HG02884 (cell line): ENCODE measurements at regions not wholly inside any gene's neighbourhood (a gene's known extent, or its start where the extent isn't known, plus 50 kb on each side); places are given as distances from the start of the nearest gene placed in this dataset.

Source experiments
- ATAC-seq: cut with Tn5 transposase; IDR thresholded peaks from one replicate; pipeline ENCODE4 v1.9.1; 2021; ENCODE audit warnings: mild to moderate bottlenecking, moderate library complexity; ENCODE audit not compliant: unreplicated experiment

DNA sequence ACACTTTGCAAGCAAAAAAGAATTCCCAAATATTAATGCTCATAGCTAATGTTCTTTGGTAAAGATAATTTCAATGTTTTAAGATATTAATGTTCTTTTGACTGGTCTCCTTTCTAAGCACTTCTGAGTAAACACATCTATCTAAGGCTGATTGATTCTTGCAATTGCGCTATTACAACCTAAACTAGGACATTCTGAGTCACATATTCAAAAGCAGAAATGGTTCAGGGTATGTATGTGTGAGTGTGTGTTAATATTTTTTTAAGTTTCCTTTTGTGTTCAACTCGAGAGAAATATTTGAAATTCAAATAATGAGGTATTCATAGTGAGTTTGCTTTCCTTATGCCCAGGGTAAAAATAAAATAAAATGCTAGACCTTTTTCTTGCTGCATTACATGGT, 203.6 kb upstream of the GRIK3 start:
- no peak for ATAC-seq

DNA sequence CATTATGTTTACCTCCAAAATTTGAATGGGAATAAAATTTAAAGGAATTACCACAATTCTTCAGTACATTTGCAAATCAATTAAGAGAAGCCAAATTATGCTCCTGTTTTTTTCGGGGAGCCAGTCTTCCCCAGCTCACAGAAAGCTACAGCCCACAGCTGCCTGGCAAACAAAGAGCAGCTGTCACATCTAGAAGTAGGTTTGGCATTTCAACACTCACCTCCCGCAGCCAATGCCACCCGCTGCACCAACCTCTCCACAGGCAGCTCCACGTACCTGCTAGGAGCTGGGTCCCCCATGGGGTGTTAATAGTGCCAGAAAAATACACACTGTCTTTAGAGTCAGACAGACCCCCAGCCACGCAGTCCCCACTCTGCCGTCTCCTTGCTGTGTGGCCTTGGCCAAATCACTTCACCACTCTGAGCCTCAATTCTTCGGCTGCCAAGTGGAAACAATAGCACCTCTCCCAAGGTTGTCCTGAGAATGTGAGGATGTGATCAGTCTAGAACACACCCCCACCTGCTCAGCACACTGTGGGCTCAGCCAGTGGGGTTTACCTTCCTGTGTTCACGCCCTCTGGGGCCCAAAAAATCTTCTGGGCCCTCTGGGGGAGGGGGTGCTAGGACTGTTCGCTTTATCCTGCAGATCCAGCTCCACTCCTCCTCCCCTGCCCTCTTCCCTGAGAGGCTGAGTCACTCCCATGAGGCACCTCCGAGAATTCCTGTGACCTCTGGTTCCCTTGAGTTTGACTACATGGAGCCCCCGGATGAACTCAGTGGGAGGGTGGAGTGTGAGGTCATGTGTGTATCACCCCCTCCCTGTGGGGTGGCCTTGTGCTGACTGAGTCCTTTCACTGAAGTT, 204.3 kb upstream of the GRIK3 start:
- ATAC-seq, result no peak

DNA sequence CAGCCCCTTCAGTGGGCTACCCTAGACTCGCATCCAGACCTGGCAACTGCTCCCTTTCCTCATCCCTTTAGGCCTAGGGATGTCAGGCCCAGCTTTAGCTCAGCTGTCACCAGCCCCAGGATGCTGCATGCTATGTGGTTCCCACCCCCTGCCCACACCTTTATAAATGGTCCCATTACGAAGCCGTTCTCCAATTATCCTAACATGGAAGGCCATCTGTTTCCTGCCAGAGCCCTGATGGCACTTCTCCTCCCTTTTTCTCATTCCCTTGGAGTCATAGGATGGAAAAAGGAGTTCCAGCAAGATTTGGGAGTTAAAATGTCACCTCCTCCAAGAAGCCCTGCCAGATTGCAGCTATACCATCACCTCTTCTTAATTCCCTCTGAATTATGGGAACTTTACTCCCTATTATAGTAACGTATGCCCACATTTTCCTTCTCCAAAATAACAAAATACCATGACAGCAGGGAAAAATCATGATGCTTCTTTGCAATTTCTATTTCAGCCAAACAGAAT, 205.0 kb upstream of the GRIK3 start:
- no peak for ATAC-seq

DNA sequence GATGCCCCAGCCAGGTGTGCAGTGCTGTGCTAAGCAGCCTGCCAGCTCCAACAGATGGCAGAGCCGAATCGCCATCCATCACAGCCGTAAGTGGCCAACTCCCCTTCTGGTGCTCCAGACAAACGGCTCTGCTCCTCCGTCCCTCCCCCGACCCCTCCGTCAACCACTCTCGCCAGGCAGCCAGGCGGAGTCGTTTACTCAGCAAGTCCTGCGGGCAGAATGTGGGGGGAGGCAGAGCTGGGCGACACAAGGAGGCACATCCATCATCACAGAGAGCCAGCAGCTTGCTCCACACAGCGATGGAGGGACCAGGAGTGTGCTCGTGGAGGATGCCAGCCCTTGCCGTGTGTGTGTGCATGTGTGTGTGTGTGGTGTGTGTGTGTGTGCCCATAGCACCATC, 206.6 kb upstream of the GRIK3 start:
- ATAC-seq, result no peak

DNA sequence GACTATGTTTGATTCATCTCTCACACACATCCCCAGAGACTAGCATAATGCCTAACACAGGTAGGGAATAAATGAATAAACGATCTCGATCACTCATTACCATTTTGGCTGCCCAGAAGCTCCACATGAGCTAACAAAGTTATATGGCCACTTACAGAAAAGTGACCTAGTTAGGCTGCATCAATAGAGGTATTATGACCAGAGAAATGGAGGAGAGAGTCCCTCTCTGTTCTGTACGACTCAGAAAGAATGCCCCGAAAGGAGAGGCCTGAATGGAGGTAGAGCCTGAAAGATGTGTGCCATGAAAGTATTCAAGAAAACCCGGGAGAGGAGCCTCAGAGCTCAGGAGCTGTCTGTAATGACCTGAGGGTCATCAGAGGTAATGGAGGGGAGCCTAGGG, 208.2 kb upstream of the GRIK3 start:
- ATAC-seq, result no peak

DNA sequence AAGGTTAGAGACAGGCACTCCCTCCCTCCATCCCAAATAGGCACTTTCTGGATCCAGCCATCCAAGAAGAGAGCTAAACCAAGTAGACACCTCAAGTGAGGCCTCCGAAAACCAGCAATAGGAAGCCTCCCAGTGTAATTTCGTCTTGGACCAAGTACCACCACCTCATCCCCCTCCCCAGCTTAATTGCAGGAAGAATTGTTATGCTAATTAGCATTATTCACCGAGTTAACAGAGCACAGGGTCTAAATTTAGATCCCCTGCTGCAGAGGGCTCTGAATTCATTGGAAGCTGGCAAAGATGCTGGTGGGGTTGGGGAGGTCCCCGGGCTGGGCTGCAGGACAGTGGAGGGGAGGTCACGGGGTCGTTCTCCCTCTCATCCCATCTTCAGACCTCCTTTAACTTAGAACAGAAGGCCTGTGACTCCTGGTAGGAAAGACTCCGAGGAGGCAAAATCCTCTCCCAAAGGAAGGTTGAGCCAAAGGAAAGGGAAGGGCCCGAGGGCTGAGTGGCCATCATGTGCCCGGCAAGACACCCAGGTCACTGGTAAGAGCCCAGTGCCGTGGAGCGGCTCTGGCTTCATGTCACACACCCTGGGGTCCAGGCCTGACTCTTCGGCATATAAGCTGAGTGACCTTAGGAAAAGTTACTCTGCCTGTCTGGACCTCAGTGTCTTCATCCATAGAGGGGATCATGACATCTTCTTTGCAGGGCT, 209.2 kb upstream of the GRIK3 start:
- ATAC-seq, result no peak

DNA sequence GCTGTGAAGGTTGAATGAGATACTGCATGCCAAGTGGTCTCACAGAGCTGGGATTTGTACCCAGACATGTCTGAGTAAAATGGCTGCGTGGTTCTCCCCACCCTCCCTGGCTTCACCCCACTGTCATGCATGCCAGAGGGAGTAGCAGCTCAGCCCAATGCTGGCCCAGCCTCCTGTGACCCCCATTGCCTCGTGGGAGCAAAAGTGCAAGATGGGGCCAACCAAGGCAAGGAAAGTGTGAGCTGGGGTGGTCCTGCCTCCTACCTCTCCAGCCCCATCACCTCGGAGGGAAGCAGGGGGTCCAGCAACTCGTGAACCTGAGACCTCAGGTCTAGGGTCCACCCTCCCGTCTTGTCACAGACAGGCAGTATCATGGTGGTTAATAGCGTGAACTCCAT, 209.8 kb upstream of the GRIK3 start:
- no peak for ATAC-seq

DNA sequence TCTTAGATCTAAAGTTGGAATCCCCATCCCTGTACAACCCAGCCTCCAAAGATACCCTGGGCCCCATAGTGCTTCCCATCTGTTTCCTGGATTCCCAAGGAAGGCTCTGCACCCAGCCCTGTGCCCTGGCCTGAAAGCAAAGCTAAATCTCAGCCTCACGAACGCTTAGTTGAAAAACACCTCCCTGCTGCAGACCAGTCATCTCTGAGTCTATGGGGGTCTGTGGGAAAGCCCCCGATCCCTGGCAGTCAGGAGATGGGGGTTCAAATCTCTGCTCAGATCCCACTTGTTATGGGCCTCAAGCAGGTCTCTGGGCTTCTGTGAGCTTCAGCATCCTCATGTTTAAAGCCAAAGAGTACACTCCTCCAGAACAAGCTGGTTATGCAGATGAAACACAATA, 210.5 kb upstream of the GRIK3 start:
- ATAC-seq, result no peak

DNA sequence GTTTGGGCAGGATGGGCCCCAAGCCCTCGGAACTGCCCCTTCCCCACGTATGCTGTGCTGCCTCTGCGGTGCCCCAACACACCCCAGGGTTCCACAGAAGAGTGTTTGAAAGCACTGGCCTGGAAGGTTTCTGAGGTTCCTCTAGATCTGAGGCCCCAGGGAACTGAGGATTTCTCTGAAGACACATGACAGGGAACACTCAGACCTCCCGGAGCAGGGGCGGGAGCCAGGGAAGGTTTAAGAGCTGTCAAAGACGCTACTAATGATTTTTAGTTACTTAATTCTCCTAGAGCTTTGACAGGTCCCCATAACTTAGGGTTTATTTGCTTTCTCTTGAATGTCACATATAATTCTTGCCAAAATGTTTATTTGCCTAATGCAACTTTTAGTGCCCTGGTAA, 212.3 kb upstream of the GRIK3 start:
- ATAC-seq, result no peak

DNA sequence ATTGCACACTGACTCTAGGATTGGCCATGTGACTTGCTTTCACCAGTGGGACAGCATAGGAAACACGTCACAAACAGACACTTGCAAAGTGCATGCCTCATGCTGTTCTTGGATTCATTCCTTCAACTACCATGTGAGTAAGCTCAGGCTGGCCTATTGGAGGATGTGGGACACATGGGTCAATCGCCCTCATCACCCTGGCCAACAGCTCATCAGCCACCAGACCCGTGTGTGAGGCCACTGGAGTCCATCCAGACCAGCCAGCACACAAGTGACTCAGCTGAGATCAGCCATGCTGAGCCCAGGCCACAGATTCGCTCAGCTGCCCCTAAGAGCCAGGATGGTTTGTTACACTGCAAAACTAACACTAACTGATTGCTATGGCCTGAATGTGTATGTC, 216.1 kb upstream of the GRIK3 start:
- no peak for ATAC-seq

DNA sequence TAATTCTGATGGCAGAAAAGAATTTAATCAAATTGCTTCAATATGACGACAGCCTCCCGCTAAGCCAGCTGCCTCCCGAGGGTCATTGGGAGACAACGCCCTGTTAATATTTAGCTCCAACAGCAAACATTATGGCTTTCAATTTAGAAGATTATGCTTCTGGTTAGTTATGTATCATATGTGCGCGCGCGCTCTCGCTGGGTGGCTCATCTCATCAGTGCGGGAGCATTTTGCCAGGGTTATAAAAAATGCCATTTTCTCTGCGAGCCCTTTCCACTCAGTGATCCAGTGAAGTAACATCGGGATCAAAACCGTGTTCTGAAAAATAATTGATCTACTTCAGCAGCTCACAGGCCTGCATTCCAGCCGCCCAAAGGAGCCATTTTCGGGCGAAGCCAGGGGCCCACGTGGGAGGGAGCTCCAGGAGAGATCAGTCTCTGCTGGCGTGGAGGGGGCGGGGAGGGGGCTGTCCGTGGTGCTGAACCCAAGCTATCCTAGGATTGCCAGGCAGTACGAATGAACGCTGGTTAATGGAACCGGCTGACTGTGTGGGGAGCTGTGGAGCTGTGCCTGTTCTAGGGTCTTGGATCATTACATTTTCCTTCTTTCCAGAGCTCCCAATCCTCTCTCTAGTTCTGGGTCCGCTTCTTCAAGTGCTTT, 219.1 kb upstream of the ZC3H12A start:
- ATAC-seq, result no peak

DNA sequence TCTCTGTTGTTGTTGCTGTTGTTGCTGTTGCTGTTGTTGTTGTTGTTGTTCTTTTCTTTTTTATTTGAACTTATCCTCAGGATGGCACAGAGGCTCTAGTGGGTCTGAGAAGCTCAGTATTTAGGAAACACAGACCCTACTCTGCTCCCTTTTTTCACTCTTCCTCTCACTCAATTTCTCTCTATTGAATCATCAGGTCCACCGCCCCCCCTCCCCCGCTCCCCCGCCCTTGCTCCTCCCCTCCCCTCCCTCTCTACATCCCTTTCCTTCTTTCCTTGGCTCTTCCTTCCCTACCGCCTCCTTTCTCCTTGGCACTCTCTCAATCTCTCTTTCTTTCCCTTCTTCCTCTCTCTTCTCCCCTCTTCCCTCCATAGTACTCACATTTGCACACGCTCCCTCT, 218.5 kb upstream of the ZC3H12A start:
- no peak for ATAC-seq

DNA sequence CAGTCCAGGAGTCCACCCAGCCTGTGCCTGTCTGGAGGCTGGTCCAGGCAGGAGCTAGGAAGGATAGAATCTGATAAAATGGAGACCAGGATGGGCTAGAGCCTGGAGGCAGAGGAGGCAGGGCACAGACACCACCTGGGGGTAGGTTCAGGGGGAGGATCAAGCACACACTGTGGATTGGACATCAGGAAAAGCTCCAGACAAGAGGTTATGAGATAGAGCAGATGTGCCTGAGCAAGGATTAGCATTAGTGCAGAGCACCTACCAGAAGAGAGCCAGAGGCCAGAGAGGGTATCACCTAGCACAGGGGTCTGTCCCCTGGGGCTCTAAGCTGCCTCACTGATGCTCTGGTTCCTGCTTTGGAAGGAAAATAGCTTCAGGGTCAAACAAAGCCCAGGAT, 216.7 kb upstream of the ZC3H12A start:
- ATAC-seq, result no peak

DNA sequence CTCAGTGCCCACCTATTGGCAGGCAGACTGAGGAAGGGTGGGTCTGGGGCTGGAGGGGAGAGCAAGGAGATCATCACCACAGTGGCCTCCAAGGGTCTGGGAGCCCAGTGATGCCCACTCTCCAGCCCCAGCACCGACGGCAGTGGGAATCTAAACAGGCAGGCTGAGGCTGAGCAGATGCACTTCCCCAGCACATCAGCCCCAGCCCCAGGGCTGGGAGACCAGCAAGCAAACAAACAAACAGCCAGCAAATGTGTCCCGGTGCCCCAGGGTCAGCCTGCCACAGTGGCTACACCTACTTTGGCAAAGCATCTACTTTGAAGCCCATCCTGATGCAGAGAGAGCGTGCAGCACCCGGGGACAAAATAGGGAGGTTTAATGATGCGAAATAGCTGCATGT, 216.3 kb upstream of the ZC3H12A start:
- ATAC-seq, result no peak

DNA sequence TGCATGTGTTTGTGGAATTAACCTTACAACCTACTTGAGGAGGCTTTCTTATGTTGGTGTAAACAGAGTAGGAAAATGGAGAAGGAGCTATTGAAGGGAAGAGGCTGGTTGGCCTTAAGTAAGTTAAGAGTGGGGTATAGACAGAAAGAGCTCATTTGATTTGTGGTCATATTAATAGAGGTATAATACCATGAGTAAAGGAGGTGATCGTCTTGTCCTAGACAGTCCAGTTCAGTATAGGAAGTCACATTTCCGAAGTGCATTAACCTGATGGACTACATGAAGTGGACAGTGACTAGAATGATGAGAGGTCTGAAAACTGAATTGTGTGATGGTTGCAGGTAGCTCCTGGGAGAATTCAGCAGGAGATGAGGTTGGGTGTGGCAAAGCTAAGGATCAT, 215.4 kb upstream of the ZC3H12A start:
- no peak for ATAC-seq

DNA sequence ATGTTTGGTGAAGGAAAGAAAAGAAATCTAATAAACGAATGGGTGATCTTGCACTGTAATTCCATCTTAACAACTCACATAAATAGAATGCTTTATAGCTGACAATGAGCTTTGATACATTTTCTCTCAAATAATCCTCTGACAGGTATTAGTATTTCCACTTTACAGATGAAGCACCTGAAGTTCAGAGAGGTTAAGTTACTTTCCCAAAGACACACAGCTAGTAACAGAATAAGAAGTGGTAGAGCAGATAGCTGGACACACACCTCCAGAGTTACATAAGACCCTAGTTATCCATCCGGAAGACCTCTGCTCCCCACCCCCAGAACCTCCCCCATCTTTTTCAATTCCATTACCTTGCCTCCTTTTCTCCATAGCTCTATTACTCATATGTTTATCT, 213.3 kb upstream of the ZC3H12A start:
- ATAC-seq, result no peak

DNA sequence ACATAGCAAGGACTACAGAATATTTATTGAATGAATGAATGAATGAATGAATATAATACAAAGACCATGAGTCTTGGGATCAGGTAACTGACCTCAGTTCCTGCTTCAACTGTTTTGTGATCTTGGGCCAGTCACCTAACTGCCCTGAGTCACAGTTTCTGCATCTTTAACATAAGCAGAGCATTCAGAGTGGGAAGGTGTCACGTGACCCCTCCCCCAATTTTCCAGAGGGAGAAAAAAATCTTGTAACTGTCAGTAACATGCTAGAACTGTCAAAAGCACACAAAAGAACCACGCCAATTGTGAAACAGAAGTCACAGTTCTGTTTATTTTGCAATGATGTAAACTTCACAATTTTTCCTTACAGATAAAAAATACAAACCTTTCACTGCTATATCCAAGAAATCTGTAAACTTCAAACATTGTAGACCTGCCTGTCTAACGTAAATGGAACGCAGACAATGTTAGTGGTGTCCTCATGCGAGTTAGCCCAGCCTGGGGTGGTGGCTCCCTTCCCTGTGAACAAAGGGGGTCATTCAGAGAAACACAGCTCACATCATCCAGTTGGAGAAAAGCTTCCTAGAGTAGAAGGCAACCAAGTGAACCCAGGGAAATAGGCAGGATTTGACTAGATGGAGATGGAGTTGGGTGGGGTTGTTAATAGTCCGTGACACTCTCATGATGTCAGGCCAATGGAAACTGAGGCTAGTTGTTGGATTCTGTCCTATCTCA, 211.8 kb upstream of the ZC3H12A start:
- no peak for ATAC-seq

DNA sequence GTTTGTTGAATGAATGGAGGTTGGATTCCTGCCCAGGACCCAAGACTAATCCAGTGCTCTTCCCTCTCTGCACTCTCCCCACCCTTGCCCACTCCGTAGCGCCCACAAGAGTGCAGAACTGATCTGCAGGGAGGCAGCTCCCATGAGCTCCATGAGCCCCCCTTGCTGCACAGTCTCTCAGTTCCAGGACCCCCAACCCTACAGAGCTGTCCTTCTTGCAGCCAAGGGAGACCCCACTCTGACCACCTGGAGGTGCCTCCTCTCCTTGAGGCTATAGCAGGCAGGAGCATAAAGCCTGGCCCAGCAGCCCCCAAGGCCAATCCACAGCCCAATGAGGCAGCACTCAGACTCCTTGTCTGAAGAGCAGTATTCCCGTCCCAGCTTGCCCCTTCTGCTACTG, 209.2 kb upstream of the ZC3H12A start:
- no peak for ATAC-seq

DNA sequence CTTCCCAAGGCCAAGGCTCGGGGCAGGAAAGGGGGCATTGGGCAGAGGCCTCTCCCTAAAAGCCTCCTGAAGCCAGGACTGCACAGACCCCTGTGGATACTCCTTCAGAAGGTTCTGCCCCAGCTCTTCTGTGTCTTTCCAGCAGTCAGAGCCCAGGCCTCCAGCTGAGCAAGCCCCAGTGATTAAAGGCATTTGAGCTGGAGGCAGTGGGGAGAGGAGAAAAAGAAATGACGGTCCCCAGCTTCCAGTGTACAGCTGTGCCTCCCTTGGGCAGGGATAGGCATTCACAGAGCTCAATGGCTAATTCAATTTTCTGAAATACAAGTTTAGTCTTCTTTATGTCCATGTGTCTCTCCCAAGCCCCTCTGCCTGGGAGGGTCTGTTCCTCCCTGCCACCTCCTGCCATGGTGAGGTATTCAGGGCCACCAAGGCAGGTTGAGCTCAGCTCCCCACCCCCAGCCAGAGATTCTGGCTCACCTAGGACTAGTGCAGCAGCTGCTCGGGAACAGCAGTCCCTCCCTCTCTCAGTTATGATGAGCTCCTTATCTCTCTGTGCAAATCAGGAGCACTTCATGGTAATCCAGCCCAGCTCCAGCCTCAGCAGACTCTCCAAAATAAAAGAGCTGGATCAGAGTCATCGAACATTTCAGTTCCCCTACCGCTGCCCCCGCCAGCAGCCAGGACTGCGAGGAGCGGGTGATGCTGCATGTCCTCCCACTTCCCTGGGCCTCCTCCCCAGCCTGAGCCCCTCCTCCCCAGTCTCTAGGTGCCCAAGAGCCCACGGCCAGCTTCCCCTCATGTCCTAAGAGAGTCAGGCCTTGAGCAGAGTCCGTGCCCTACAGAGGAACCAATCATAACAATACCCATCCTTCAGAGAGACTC, 208.4 kb upstream of the ZC3H12A start:
- no peak for ATAC-seq
